ENCODE measurements at regions not wholly inside any gene's neighbourhood (a gene's known extent, or its start where the extent isn't known, plus 50 kb on each side); places are given as distances from the start of the nearest gene placed in this dataset.
A peak's percentile ranks its signal among the peaks of the same experiment; 100 is the strongest.

DNA sequence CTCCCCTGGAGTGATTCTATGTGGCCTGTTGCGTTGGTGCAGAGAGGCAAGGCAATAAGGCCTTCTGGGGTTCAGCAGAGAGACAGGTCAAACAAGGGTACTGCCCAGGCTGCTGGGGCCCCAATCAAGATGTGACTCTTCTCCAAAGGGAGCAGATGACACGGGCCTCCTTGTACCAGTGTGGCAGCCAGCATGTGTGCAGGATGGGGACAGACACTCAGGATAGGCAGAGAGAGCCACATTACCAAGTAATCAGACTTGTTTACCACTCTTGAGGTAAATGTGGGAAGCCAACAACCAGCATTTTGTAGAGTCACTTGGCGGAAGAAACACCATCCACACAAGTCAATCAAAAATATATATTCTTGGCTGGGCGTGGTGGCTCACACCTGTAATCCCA, 95.3 kb upstream of the DLG1 start:
- no peak for TF ChIP-seq MYC (IDR thresholded peaks at IDR 0.05; ENCODE audit: low read depth, low read length)
- TF ChIP-seq POLR2AphosphoS5 (IDR thresholded peaks at IDR 0.05; ENCODE audit: insufficient read depth, low read depth, low read length) = no peak
- TF ChIP-seq POLR2A (IDR thresholded peaks at IDR 0.05; ENCODE audit: low read depth, low read length) = no peak
- TF ChIP-seq GATA2 (IDR thresholded peaks at IDR 0.05; ENCODE audit: insufficient read depth, insufficient read length, low read depth, low read length) = no peak
- TF ChIP-seq, protein P1, sequence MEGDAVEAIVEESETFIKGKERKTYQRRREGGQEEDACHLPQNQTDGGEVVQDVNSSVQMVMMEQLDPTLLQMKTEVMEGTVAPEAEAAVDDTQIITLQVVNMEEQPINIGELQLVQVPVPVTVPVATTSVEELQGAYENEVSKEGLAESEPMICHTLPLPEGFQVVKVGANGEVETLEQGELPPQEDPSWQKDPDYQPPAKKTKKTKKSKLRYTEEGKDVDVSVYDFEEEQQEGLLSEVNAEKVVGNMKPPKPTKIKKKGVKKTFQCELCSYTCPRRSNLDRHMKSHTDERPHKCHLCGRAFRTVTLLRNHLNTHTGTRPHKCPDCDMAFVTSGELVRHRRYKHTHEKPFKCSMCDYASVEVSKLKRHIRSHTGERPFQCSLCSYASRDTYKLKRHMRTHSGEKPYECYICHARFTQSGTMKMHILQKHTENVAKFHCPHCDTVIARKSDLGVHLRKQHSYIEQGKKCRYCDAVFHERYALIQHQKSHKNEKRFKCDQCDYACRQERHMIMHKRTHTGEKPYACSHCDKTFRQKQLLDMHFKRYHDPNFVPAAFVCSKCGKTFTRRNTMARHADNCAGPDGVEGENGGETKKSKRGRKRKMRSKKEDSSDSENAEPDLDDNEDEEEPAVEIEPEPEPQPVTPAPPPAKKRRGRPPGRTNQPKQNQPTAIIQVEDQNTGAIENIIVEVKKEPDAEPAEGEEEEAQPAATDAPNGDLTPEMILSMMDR (IDR thresholded peaks at IDR 0.05; ENCODE audit: extremely low read depth in 1 of 2, insufficient read depth in 1 of 2, low read depth in 1 of 2, low read length in 2 of 2) = no peak
- TF ChIP-seq, protein P2, sequence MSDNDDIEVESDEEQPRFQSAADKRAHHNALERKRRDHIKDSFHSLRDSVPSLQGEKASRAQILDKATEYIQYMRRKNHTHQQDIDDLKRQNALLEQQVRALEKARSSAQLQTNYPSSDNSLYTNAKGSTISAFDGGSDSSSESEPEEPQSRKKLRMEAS (IDR thresholded peaks at IDR 0.05; ENCODE audit: insufficient read depth, insufficient read length) = no peak
- TF ChIP-seq FOS (IDR thresholded peaks at IDR 0.05; ENCODE audit: borderline replicate concordance, insufficient read depth, low read length) = no peak
- POLR2A ChIA-PET = no interaction called here

More for the DNA sequence above, 95.3 kb upstream of the DLG1 start:
- dilution Hi-C loops (cut with MboI; ENCODE audit: extremely low pct_ligation_motif_present, low sequenced_read_pairs) (no loop called here), intact Hi-C loops (cut with micrococcal nuclease) (loop anchor here (1.0 to 5.0 kb wide), 4 partner anchors 13 to 97 kb away; partner anchors contain the start of gene DLG1)
- CTCF ChIA-PET = interaction anchor here (1.0 to 1.8 kb wide), 5 partner anchors 13 to 137 kb away, joined by 3 to 7 read pairs (median 5); no protein-coding TSS in a partner anchor
- no peak overlapping the region for H3K4me3 ChIP-seq (replicated peaks in 1 of 3; ENCODE audit: insufficient read depth in 1 of 3, low read depth in 1 of 3, low read length in 3 of 3)
- H2AFZ ChIP-seq (ENCODE audit: low read depth, low read length) = peak overlapping the region; percentile 37
- no peak overlapping the region for H3K9ac ChIP-seq (replicated peaks; ENCODE audit: extremely low read depth, insufficient read depth, low read length)
- no peaks in the 10 kb centered on the region for H3K79me2 ChIP-seq (ENCODE audit: control insufficient read depth, insufficient read depth, low read length)
- peaks cover 5% of the 10 kb centered on the region in 2 experiments for H3K27me3 ChIP-seq (ENCODE audit: control insufficient read depth in 2 of 2, insufficient read depth in 2 of 2, low read length in 2 of 2)
- no peaks in the 10 kb centered on the region for H3K9me3 ChIP-seq (replicated peaks; ENCODE audit: control insufficient read depth, insufficient read depth, low read length)
- no peaks in the 10 kb centered on the region for H3K36me3 ChIP-seq (ENCODE audit: control insufficient read depth in 2 of 2, extremely low read depth in 1 of 2, insufficient read depth in 2 of 2, low read length in 2 of 2)
- H4K20me1 ChIP-seq (replicated peaks; ENCODE audit: control insufficient read depth, extremely low read depth, insufficient read depth, low read length) = no peaks in the 10 kb centered on the region
- H3K9me1 ChIP-seq (replicated peaks; ENCODE audit: control insufficient read depth, extremely low read depth, insufficient read depth, low read length) = no peaks in the 10 kb centered on the region
- no peak for FAIRE-seq
- no TSS peak for BruUV-seq (replicated peaks)
- no peak overlapping the region for H3K4me2 ChIP-seq (ENCODE audit: insufficient read depth, low read length)
- peaks cover 33% of the 10 kb centered on the region for H3K4me1 ChIP-seq (ENCODE audit: control insufficient read depth, extremely low read depth, insufficient read depth, low read length)
- no peak for DNase-seq (ENCODE audit: low read depth, low spot score)
- H3K27ac ChIP-seq (ENCODE audit: insufficient read depth, low read depth, low read length) = peak overlapping the region; percentile 86

Data from endothelial cell of umbilical vein (primary cell).